ENCODE measurements at regions not wholly inside any gene's neighbourhood (a gene's known extent, or its start where the extent isn't known, plus 50 kb on each side); places are given as distances from the start of the nearest gene placed in this dataset.
"Not testable (repeated sequence)": the region's sequence is repeated elsewhere in the genome, so short reads cannot be mapped to it uniquely, and the experiment has no call there.

DNA sequence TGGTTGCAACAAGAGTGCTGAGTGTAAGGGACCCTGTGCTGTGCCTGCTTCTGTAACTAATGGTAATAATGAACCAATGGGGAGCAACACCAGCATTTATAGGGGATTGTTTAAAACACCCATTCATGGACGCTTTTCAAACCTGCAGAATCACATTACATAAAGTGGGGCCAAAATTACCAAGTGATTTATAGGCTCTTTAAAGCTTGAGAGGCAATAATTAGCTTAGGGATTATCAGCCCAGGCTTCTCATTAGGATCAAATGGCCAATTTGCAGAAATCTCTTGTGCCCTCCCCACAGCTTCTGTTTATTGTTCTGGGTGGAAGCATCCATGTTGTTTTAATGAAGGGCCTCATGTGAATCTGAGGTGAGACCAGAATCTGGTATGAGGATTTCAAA is 125.5 kb downstream of the ZNF486 start:
- not testable (repeated sequence) for DNase-seq (ENCODE audit: low read depth)

DNA sequence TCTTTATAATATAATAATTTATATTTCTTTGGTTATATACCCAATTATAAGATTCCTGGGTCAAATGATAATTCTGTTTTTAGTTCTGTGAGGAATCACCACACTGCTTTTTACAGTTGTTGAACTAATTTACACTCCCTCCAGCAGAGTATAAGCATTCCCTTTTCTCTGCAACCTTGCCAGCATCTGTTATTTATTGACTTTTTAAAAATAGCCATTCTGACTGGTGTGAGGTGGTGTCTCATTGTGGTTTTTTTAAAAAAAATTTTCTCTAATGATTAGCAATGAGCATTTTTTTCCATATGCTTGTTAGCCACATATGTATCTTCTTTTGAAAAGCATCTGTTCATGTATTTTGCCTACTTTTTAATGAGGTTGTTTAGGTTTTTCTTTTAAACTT is 122.2 kb downstream of the ZNF486 start:
- DNase-seq (ENCODE audit: low read depth), result no peak

DNA sequence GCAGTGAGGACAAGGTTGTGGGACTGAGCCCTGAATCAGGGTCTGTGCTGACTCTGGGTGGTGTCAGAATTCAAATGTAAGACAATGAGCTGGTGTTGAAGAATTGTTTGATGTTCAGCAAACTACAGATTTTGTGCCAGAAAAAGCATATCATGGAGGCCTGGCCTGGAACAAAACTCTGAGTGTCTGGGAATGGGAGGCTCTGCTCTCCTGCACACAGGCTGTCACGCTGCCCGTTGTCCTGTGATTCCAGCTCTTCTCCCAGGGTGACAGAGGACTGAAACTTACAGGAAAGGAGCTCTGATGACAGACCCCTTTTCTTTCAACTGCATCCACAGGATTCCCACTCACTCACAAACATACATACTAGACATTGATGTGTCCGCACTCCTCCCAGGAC is 120.1 kb downstream of the ZNF486 start:
- DNase-seq (ENCODE audit: low read depth), result no peak

DNA sequence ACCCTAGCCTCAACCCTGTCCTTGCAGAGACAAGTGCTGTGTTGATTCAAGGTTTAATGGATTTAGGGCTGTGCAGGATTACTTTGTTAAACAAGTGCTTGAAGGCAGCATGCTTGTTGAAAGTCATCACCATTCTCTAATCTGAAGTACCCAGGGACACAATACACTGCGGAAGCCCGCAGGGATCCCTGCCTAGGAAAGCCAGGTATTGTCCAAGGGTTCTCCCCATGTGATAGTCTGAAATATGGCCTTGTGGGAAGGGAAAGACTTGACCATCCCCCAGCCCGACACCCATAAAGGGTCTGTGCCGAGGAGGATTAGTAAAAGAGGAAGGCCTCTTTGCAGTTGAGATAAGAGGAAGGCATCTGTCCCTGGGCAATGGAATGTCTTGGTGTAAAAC is 118.9 kb downstream of the ZNF486 start:
- not testable (repeated sequence) for DNase-seq (ENCODE audit: low read depth)

DNA sequence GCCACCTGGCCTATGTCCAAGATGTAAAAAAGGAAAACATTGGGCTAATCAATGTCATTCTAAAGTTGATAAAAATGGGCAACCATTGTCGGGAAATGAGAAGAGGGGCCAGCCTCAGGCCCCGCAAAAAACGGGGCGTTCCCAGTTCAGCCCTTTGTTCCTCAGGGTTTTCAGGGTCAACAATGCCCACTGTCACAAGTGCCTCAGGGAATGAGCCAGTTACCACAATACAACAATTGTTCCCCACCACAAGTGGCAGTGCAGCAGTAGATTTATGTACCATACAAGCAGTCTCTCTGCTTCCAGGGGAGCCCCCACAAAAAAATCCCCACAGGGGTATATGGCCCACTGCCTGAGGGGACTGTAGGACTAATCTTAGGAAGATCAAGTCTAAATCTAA is 112.5 kb downstream of the ZNF486 start:
- DNase-seq (ENCODE audit: low read depth), result no peak

DNA sequence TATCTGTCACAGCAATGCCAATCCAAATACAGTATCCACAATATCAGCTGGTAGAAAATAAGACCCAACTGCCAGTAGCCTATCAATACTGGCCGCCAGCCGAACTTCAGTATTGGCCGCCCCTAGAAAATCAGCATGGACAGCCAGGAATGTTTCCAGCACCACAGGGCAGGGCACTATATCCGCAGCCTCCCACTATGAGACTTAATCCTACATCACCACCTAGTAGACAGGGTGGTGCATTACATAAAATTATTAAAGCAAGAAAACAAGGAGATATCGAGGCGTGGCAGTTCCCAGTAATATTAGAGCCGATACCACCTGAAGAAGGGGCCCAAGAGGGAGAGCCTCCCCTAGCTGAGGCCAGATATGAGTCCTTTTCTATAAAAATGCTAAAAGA is 111.3 kb downstream of the ZNF486 start:
- no peak for DNase-seq (ENCODE audit: low read depth)

DNA sequence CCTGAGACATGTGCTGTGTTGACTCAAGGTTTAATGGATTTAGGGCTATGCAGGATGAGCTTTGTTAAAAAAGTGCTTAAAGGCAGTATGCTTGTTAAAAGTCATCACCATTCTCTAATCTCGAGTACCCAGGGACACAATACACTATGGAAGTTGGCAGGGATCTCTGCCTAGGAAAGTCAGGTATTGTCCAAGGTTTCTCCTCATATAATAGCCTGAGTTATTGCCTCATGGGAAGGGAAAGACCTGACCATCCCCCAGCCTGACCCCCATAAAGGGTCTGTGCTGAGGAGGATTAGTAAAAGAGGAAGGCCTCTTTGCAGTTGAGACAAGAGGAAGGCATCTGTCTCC is 109.7 kb downstream of the ZNF486 start:
- DNase-seq (ENCODE audit: low read depth), result not testable (repeated sequence)

DNA sequence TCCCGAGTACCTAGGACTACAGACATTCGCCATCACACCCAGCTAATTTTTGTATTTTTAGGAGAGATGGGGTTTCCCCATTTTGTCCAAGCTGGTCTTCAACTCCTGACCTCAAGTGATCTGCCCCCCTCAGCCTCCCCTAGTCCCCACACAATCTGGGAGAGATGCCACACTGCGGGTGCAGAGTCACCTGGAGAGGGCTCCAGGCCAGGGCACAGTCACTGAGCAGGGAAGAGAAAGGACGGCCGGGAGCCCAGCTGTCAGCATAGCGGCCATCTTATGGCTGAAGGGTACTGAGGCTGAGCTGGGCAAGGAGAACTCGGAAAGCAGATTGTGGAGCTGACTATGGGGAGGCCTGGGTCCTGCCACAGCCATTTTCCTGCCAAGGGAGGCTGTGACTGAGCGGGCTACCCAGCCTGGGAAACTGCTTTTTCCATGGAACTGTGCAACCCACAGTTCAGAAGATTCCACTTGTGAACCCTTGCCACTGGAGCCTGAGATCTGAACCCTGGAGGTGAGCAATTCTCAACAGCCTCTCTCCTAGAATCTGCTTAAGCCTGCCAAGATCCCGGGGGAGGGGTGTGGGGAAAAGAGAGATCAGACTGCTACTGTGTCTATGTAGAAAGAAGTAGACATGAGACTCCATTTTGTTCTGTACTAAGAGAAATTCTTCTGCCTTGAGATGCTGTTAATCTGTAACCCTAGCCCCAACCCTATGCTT is 109.2 kb downstream of the ZNF486 start:
- DNase-seq (ENCODE audit: low read depth), result no peak

DNA sequence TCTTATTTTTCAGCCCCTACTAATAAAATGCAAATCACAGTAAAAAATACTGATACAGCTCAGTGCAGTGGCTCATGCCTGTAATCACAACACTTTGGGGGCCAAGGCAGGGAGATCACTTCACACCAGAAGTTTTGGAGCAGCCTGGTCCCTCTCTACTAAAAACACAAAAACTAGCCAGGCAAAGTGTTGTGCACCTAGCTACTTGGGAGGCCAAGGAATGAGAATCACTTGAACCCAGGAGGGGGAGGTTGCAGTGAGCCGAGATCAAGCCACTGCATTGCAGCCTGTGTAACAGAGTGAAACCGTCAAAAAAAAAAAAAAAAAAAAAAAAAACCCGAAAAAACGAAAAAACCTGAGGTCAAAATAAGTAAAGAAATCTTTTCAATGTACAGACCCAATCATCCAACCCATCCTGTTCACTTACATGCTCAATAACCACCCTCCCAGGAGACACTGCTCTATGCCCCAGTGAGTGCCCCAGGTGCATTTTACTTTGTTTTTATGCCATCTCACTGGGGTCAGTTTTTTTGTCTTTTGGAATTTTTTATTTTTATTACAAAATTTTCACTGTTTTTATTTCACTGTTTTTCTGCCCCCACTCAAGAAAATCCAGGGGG is 107.0 kb downstream of the ZNF486 start:
- no peak for DNase-seq (ENCODE audit: low read depth)

DNA sequence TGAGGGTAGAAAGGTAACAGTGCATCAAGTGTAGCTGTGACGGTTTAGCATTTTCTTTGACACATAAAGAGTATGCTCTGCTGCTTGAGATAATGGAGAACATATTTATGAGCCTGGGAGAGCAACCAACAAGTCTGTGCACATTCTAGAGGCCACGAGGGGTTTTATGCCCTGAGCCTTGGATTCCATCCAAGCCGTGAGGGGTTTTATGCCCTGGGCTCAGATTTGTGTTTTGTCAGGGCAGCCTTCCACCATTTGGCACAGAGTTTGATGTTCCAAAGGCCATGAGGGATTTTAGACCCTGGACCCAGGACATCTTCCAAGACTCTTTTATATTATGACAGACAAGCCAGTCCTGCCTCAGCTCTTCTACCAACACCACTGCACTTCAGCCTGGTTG is 106.4 kb downstream of the ZNF486 start:
- no peak for DNase-seq (ENCODE audit: low read depth)

DNA sequence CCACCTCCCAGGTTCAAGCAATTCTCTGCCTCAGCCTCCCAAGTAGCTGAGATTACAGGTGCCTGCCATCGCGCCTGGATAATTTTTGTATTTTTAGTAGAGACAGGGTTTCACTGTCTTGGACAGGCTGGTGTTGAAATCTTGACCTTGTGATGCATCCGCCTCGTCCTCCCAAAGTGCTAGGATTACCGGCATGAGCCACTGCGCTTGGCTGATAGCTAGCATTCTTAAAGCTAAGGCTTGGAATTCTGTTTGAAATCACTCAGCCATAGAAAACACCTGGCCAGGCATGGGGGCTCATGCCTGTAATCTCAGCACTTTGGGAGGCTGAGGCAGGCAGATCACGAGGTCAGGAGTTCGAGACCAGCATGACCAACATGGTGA is 105.6 kb downstream of the ZNF486 start:
- not testable (repeated sequence) for DNase-seq (ENCODE audit: low read depth)

DNA sequence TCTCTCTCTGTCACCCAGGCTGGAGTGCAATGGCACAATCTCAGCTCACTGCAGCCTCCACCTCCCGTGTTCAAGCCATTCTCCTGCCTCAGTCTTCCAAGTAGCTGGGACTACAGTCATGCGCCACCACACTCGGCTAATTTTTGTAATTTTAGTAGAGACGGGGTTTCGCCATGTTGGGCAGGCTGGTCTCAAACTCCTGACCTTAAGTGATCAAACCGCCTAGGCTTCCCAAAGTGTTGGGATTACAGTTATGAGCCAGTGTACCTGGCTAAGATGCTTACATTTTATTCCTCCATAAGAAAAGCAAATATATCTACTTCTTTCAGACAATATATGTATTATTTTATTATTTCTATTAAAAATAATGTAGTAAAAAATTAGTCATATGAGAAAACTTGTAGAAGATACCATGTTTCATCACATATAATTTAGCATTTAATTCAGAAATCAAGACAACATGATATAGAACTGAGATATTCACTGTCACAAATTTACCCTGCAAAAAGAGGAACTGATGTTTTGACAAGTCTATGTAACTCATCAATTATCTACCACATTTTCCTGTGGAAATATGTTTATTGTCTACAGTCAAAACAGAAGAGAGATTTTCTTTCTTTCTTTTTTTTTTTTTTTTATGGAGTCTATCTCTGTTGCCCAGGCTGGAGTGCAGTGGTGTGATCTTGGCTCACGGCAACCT is 105.1 kb downstream of the ZNF486 start:
- not testable (repeated sequence) for DNase-seq (ENCODE audit: low read depth)

DNA sequence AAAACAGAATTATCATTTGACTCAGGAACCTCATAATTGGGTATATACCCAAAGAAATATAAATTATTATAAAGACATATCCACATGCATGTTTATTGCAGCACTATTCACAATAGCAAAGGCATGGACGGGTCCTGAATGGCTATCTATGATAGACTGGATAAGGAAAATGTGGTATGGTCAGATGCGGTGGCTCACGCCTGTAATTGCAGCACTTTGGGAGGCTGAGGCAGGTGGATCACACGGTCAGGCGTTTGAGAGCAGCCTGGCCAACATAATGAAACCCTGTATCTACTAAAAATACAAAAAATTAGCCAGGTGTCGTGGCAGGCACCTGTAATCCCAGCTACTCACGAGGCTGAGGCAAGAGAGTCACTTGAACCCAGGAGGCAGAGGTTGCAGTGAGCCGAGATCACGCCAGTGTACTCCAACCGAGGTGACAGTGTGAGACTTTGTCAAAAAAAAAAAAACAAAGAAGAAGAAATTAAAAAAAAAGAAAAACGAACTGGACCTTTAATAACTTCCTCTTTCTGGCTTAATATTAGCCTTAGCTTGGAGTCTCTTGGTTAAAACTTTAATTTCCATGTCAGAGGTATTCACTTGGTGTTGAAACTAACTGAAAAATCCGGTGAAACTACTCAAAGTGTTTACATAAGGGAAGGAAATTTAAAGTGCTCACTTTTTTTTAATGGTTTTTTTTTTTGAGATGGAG is 104.4 kb downstream of the ZNF486 start:
- DNase-seq (ENCODE audit: low read depth), result no peak

DNA sequence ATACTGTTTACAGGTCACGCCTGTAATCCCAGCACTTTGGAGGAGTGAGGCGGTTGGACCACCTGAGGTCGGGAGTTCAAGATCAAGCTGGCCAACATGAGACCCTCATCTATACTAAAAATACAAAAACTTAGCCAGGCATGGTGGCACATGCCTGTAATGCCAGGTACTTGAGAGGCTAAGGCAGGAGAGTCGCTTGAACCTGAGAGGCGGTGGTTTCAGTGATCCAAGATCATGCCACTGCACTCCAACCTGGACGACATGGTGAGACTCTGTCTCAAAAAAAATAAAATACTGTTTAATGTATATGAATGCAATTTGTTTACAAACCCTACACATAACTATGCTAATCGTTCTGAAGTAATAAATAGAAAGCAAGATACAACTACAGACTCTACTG is 102.4 kb downstream of the ZNF486 start:
- no peak for DNase-seq (ENCODE audit: low read depth)

DNA sequence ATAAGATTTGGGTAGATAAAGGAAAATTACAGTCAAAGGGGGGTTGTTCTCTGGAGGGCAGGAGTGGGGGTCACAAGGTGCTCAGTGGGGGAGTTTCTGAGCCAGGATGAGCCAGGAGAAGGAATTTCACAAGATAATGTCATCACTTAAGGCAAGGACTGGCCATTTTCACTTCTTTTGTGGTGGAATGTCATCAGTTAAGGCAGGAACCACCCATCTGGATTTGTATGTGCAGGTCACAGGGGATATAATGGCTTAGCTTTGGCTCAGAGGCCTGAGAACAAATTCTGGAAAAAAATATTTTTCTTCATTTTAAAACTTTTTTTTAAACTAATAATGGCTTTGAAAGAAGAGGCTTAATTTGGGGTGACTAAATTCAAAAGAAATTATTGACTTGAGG is 94.5 kb downstream of the ZNF486 start:
- not testable (repeated sequence) for DNase-seq (ENCODE audit: low read depth)

DNA sequence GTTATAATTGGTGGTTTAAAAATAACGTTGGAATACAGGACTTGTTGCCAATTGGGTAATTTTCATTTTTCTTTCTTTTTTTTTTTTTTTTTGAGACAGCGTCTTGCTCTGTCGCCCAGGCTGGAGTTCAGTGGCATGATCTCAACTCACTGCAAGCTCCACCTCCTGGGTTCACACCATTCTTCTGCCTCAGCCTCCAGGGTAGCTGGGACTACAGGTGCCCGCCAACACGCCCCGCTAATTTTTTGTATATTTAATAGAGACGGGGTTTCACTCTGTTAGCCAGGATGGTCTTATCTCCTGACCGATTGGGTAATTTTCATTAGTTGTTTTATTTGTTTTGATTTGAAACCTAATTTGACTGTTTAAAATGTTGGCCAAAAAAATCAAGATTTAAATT is 93.7 kb downstream of the ZNF486 start:
- DNase-seq (ENCODE audit: low read depth), result not testable (repeated sequence)

DNA sequence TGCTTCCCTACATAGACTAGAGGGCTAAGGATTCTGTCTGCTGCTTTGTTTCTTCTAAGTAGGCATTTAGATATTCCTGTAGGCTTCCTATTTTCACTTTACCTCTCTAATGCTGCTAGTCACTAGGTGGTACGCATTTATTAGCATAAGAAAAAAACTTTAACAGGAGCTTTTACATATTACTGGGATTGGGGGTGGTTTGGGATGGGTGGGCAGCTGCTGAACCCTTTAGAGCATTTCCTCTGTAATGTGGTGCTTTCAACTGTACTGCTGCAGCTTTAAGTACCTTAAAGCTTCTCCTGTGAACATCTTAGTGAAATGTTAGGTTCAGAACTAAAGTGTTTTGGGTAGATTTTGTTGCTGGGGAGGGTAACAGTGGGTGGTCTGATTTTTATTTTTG is 92.6 kb downstream of the ZNF486 start:
- DNase-seq (ENCODE audit: low read depth), result no peak

DNA sequence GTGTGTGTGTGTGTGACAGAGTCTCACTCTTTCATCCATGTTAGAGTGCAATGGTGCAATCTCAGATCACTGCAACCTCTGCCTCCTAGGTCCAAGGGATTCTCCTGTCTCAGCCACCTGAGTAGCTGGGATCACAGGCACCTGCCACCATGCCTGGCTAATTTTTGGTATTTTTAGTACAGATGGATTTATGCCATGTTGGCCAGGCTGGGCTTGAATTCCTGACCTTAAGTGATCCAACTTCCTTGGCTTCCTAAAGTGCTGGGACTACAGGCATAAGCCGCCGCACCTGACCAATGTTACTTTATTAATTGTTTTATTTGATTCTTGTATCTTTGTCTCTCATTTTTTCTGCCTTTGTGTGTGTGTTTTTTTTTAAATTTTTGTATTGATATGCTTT is 89.6 kb downstream of the ZNF486 start:
- no peak for DNase-seq (ENCODE audit: low read depth)

DNA sequence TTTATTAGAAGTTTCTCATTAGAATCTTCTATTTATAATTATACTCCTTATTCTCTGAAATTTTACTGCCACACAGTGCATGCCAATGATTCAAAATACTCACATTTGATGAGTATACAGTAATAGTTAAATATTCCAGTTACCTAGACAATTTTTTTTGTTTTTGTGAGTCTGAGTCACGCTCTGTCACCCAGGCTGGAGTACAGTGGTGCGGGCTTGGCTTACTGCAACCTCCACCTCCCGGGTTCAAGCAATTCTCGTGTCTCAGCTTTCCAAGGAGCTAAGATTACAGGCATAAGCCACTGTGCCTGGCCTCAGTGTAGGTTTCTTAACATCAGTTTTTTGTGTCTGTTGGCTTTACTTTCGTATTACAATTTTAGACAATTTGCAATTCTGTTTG is 87.1 kb downstream of the ZNF486 start:
- DNase-seq (ENCODE audit: low read depth), result no peak

DNA sequence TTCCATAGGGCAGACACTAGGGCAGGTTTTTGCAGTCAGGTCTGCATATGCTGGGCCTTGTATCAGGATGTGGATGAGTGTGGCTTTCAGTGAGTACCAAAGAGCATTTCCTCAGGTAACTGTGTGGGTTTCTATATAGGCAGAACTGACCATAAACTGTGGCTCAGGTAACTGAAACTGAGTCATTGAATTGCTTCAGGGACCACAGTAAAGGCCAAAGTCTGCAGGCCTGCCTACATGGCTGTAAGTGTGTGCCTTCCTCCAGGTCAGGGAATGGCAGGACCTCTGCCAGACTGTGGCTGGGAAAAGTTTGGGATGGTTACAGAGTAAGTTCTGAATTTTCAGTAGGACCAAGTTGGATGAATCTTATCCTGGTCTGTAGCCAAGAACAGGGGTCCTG is 85.6 kb downstream of the ZNF486 start:
- no peak for DNase-seq (ENCODE audit: low read depth)

DNA sequence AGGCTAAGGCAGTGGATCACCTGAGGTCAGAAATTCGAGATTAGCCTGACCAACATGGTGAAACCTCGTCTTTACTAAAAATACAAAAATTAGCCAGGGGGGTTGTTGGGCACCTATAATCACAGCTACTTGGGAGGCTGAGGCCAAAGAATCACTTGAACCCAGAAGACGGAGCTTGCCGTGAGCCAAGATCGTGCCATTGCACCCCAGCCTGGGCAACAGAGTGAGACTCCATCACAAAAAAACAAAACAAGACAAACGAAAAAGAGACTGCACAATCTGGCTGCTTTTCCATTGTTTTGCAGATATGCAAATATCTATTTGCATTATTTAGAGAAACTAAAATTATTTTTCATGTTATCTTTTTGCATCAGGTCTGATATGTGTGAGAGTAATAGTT is 83.6 kb downstream of the ZNF486 start:
- DNase-seq (ENCODE audit: low read depth), result no peak

DNA sequence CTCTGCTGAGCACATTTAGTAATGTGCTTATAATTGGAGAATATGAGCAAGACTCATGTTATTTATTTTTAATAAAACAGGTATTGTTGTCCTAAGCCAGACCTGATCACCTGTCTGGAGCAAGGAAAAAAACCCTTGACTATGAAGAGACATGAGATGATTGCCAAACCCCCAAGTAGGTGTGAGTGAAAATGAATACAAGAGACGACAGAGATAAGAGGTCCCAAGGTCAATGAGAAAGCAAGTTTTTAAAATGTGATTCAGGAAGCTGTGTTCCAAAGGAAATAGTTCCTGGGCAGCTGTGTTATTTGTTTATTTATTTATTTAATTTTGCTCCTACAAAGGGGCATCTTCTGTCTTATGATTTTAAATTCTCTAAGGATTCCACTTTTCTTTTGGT is 83.1 kb downstream of the ZNF486 start:
- DNase-seq (ENCODE audit: low read depth), result no peak

All from stimulated activated CD8-positive, alpha-beta memory T cell treated with anti-CD3 and anti-CD28 coated beads, Interleukin-4, amount 100 ng/mL, for 24 hours (primary cell).